Trophoblast cell (in vitro differentiated cells and primary cell): ENCODE measurements at regions not wholly inside any gene's neighbourhood (a gene's known extent, or its start where the extent isn't known, plus 50 kb on each side); places are given as distances from the start of the nearest gene placed in this dataset.
A peak's percentile ranks its signal among the peaks of the same experiment; 100 is the strongest.
"Not testable (repeated sequence)": the region's sequence is repeated elsewhere in the genome, so short reads cannot be mapped to it uniquely, and the experiment has no call there.

Experiments
- DNase-seq, 2 donors: peaks; one replicate each; pipeline ENCODE4 v3.0.0-alpha.2; 2016
- H2AFZ ChIP-seq: 2 replicates; pipeline ENCODE4 v1.6.1; 2013; ENCODE audit warnings: low read length, moderate library complexity, mild to moderate bottlenecking; ENCODE audit not compliant: insufficient read depth, poor library complexity
- H2AK5ac ChIP-seq: 2 replicates; pipeline ENCODE4 v1.6.1; 2013; ENCODE audit warnings: mild to moderate bottlenecking, low read length
- H2BK120ac ChIP-seq: 2 replicates; pipeline ENCODE4 v1.6.1; 2013; ENCODE audit warnings: low read length, mild to moderate bottlenecking, moderate library complexity; ENCODE audit not compliant: insufficient read depth, poor library complexity
- H2BK12ac ChIP-seq: 2 replicates; pipeline ENCODE4 v1.6.1; 2013; ENCODE audit warnings: mild to moderate bottlenecking, low read length, moderate library complexity
- H2BK5ac ChIP-seq: 2 replicates; pipeline ENCODE4 v1.6.1; 2013; ENCODE audit warnings: low read length, low read depth, moderate library complexity, mild to moderate bottlenecking; ENCODE audit not compliant: poor library complexity
- H3K14ac ChIP-seq: 2 replicates; pipeline ENCODE4 v1.6.1; 2013; ENCODE audit warnings: mild to moderate bottlenecking, low read length
- H3K18ac ChIP-seq: 2 replicates; pipeline ENCODE4 v1.6.1; 2013; ENCODE audit warnings: mild to moderate bottlenecking, low read length
- H3K23ac ChIP-seq: 2 replicates; pipeline ENCODE4 v1.6.1; 2013; ENCODE audit warnings: low read length
- H3K27ac ChIP-seq: 2 replicates; pipeline ENCODE4 v1.5.1; 2013; ENCODE audit warnings: low read depth, mild to moderate bottlenecking, inconsistent platforms, low read length, moderate library complexity
- H3K27me3 ChIP-seq: 2 replicates; pipeline ENCODE4 v1.6.1; 2013; ENCODE audit warnings: inconsistent platforms, mild to moderate bottlenecking, low read length, moderate library complexity; ENCODE audit not compliant: insufficient read depth
- H3K36me3 ChIP-seq, 2 experiments: 1 replicate in 1 of 2; 2 replicates in 1 of 2; pipeline ENCODE4 v1.6.1; 2013; ENCODE audit warnings: low read length in 2 of 2, mild to moderate bottlenecking in 2 of 2, moderate library complexity in 1 of 2; ENCODE audit not compliant: insufficient read depth in 2 of 2, control insufficient read depth in 1 of 2
- H3K4ac ChIP-seq: 2 replicates; pipeline ENCODE4 v1.6.1; 2013; ENCODE audit warnings: low read depth, mild to moderate bottlenecking, low read length, moderate library complexity
- H3K4me1 ChIP-seq, 2 experiments: 1 replicate in 1 of 2; 2 replicates in 1 of 2; pipeline ENCODE4 v1.6.1; 2013; ENCODE audit warnings: low read length in 2 of 2, mild to moderate bottlenecking in 2 of 2, moderate library complexity in 1 of 2; ENCODE audit not compliant: insufficient read depth in 2 of 2, control insufficient read depth in 1 of 2
- H3K4me2 ChIP-seq: 2 replicates; pipeline ENCODE4 v1.6.1; 2013; ENCODE audit warnings: inconsistent platforms, mild to moderate bottlenecking, low read length, moderate library complexity
- H3K4me3 ChIP-seq: 2 replicates; pipeline ENCODE4 v1.5.1; 2013; ENCODE audit warnings: mild to moderate bottlenecking, low read depth, low read length, inconsistent platforms
- H3K79me1 ChIP-seq: one replicate; pipeline ENCODE4 v1.6.1; 2013; ENCODE audit warnings: low read length
- H3K79me2 ChIP-seq: 2 replicates; pipeline ENCODE4 v1.6.1; 2013; ENCODE audit warnings: low read length, mild to moderate bottlenecking; ENCODE audit not compliant: control insufficient read depth, insufficient read depth, poor library complexity
- H3K9ac ChIP-seq: 2 replicates; pipeline ENCODE4 v1.6.1; 2013; ENCODE audit warnings: mild to moderate bottlenecking, low read length
- H3K9me3 ChIP-seq: 2 replicates; pipeline ENCODE4 v1.6.1; 2013; ENCODE audit warnings: low read depth, mild to moderate bottlenecking, control low read depth, inconsistent platforms, low read length; ENCODE audit not compliant: insufficient read depth
- H4K12ac ChIP-seq: 2 replicates; pipeline ENCODE4 v1.6.1; 2013; ENCODE audit warnings: low read depth, mild to moderate bottlenecking, low read length, moderate library complexity
- H4K8ac ChIP-seq: 2 replicates; pipeline ENCODE4 v1.6.1; 2013; ENCODE audit warnings: low read depth, mild to moderate bottlenecking, low read length, moderate library complexity
- H4K91ac ChIP-seq: one replicate; pipeline ENCODE4 v1.6.1; 2013; ENCODE audit warnings: low read depth, mild to moderate bottlenecking, low read length, moderate library complexity
- WGBS: extraction: QIAGEN DNeasy Blood & Tissue Kit; methylation state at CpG from one replicate; pipeline ENCODE4 v1.1.7; 2013; ENCODE audit warnings: missing lambda C conversion rate; ENCODE audit not compliant: insufficient read length, insufficient coverage; ENCODE audit errors: extremely low coverage; 5-methylcytosine and 5-hydroxymethylcytosine counted together

GRCh38 chr15:70235347-70235746 is 137.6 kb upstream of the TLE3 start:
- no peak overlapping the region for H2BK5ac ChIP-seq
- H3K14ac ChIP-seq, result no peak overlapping the region
- no peak overlapping the region for H3K4me2 ChIP-seq
- WGBS, result no CpG with 5 or more reads among the region's 5 CpGs
- no peak for DNase-seq
- H3K4me1 ChIP-seq, result peaks cover 2% of the 10 kb centered on the region in 2 experiments
- no peak overlapping the region for H3K18ac ChIP-seq
- H2BK120ac ChIP-seq, result no peak overlapping the region
- H3K9me3 ChIP-seq, result peaks cover 4% of the 10 kb centered on the region
- H4K8ac ChIP-seq, result no peak overlapping the region
- H2AK5ac ChIP-seq, result no peak overlapping the region
- no peaks in the 10 kb centered on the region for H3K79me2 ChIP-seq
- H4K91ac ChIP-seq, result no peak overlapping the region
- peaks cover 2% of the 10 kb centered on the region for H3K27me3 ChIP-seq
- no peak overlapping the region for H2AFZ ChIP-seq
- no peak overlapping the region for H4K12ac ChIP-seq
- no peak overlapping the region for H3K9ac ChIP-seq
- H3K27ac ChIP-seq, result no peak overlapping the region
- no peak overlapping the region for H3K23ac ChIP-seq
- H2BK12ac ChIP-seq, result no peak overlapping the region
- no peaks in the 10 kb centered on the region for H3K79me1 ChIP-seq
- H3K4me3 ChIP-seq, result no peak overlapping the region
- no peak overlapping the region for H3K4ac ChIP-seq
- no peaks in the 10 kb centered on the region for H3K36me3 ChIP-seq

GRCh38 chr15:70234256-70234905 is 136.7 kb upstream of the TLE3 start:
- no peak overlapping the region for H3K4me2 ChIP-seq
- H2BK12ac ChIP-seq, result no peak overlapping the region
- no peak overlapping the region for H3K18ac ChIP-seq
- no peak overlapping the region for H3K23ac ChIP-seq
- H3K4me3 ChIP-seq, result no peak overlapping the region
- no peaks in the 10 kb centered on the region for H3K79me2 ChIP-seq
- H2BK120ac ChIP-seq, result no peak overlapping the region
- no peak overlapping the region for H4K12ac ChIP-seq
- H3K14ac ChIP-seq, result no peak overlapping the region
- peaks cover 2% of the 10 kb centered on the region in 2 experiments for H3K4me1 ChIP-seq
- no peak overlapping the region for H2AK5ac ChIP-seq
- H4K91ac ChIP-seq, result no peak overlapping the region
- H3K36me3 ChIP-seq, result no peaks in the 10 kb centered on the region
- H3K9ac ChIP-seq, result no peak overlapping the region
- no peak overlapping the region for H3K27ac ChIP-seq
- WGBS, result no CpG with 5 or more reads among the region's 9 CpGs
- no peaks in the 10 kb centered on the region for H3K79me1 ChIP-seq
- no peak overlapping the region for H2AFZ ChIP-seq
- peak; percentile 98 to 99 for DNase-seq
- H2BK5ac ChIP-seq, result no peak overlapping the region
- peaks cover 2% of the 10 kb centered on the region for H3K27me3 ChIP-seq
- no peak overlapping the region for H4K8ac ChIP-seq
- peaks cover 4% of the 10 kb centered on the region for H3K9me3 ChIP-seq
- no peak overlapping the region for H3K4ac ChIP-seq

GRCh38 chr15:70231484-70231883 is 133.8 kb upstream of the TLE3 start:
- no peak overlapping the region for H3K23ac ChIP-seq
- H2BK120ac ChIP-seq, result no peak overlapping the region
- no peaks in the 10 kb centered on the region for H3K79me2 ChIP-seq
- no peak overlapping the region for H2BK12ac ChIP-seq
- H3K18ac ChIP-seq, result no peak overlapping the region
- H4K91ac ChIP-seq, result no peak overlapping the region
- no peak overlapping the region for H3K4me3 ChIP-seq
- H3K36me3 ChIP-seq, result no peaks in the 10 kb centered on the region
- no peak overlapping the region for H3K4ac ChIP-seq
- H2AK5ac ChIP-seq, result no peak overlapping the region
- no peak overlapping the region for H3K9ac ChIP-seq
- no peak overlapping the region for H3K27ac ChIP-seq
- no peak overlapping the region for H4K12ac ChIP-seq
- no peak overlapping the region for H3K14ac ChIP-seq
- no peak overlapping the region for H3K4me2 ChIP-seq
- peaks cover 2% of the 10 kb centered on the region in 2 experiments for H3K4me1 ChIP-seq
- WGBS, result no CpG with 5 or more reads among the region's 1 CpG
- no peak overlapping the region for H2AFZ ChIP-seq
- DNase-seq, result peak in 1 of 2 donors; percentile 14
- H4K8ac ChIP-seq, result no peak overlapping the region
- H3K9me3 ChIP-seq, result peaks cover 4% of the 10 kb centered on the region
- no peaks in the 10 kb centered on the region for H3K79me1 ChIP-seq
- no peak overlapping the region for H2BK5ac ChIP-seq
- peaks cover 2% of the 10 kb centered on the region for H3K27me3 ChIP-seq

GRCh38 chr15:70227918-70228317 is 130.2 kb upstream of the TLE3 start:
- not testable (repeated sequence) for H3K4me1 ChIP-seq, H2BK5ac ChIP-seq, H3K36me3 ChIP-seq, H3K79me1 ChIP-seq, H2BK120ac ChIP-seq, H2AK5ac ChIP-seq, H3K9ac ChIP-seq, H4K12ac ChIP-seq, H3K9me3 ChIP-seq, H3K18ac ChIP-seq, H3K27me3 ChIP-seq, H3K23ac ChIP-seq, H4K8ac ChIP-seq, H3K79me2 ChIP-seq, H3K14ac ChIP-seq, DNase-seq, H2AFZ ChIP-seq, H2BK12ac ChIP-seq, H3K4me2 ChIP-seq, H3K4me3 ChIP-seq, H3K4ac ChIP-seq, H4K91ac ChIP-seq, H3K27ac ChIP-seq
- WGBS, result no CpG with 5 or more reads among the region's 3 CpGs
